ENCODE measurements at regions not wholly inside any gene's neighbourhood (a gene's known extent, or its start where the extent isn't known, plus 50 kb on each side); places are given as distances from the start of the nearest gene placed in this dataset.
"Not testable (repeated sequence)": the region's sequence is repeated elsewhere in the genome, so short reads cannot be mapped to it uniquely, and the experiment has no call there.

DNA sequence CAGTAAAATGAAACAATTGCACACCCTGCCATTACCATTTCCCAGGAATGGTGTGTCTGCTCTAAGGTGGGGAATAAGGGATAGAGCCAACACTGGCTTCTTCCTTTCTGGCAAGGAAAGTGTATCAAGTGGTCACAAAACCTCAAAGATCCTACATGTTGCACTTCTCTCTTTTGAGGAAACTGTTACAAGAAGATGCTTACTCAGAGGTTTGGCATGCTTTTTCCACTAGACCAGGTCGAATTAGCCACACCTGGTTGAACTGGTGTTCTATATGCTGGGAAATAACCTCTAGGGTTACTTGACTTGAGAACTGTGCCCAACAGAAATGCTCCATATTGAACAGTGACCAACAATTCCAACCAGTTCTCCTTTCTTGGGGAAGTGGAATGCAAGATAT is 102.9 kb downstream of the LRRN1 start:
- DNase-seq (ENCODE audit: low read depth in 2 of 2), result no peak

GRCh38 chr3:3906171-3906570 is 106.9 kb downstream of the LRRN1 start:
- DNase-seq (ENCODE audit: low read depth in 2 of 2), result no peak

GRCh38 chr3:3907023-3907422 is 107.8 kb downstream of the LRRN1 start:
- no peak for DNase-seq (ENCODE audit: low read depth in 2 of 2)

DNA sequence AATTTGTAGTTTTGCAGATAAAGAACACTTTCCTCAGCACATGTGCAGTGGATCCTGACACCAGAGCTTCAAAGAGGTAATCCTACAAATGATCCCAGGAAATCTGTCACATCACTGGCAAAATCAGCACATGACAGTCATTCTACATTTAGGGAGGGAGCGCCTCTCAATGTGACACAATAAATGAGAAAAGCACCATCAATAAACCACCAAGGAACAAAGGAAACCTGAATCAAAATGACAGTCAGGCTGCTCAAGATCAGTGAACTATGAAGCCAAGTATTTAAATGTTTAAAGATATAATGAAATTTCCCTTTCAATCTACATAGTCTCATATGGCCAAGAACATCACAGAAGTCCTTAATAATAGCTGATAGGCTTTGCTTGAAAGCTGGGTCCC is 119.5 kb downstream of the LRRN1 start:
- DNase-seq (ENCODE audit: low read depth in 2 of 2), result no peak

DNA sequence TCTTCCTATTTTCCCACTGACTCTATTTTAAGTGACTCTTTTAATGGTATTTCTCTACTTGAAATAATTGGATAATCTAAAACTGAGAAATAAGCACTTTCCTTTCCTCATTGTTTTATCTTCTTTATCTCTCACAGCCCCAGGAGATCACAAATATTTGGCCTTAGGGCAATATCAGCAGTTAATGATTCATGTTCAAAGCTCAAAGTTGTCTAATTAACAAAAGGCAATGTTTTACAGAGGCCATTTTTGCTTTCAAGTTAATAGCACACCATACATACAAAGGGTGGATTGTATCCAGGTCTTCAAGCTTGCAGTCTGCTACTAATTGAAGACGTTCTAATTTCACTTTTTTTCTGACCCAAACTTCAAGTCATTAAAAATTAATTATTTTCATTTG is 120.1 kb downstream of the LRRN1 start:
- no peak for DNase-seq (ENCODE audit: low read depth in 2 of 2)

DNA sequence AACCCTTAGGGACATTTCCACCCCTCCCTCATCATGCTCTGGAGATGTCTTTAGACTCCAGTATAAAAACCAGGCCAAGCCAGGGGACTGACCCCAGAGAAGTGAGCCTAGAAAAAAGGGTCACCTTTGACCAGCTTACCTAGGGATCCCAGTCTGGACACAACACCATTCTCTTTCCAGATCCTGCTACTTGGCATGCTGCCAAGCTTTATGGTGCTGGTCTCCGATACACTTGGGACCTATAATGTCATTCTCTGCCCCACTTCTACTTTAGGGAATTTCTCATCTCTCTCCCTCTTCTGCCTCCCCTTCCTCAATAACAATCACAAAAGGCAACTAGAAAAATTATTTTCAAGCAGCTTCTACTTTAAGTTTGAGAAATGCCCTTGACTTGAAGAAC is 124.4 kb downstream of the LRRN1 start:
- no peak for DNase-seq (ENCODE audit: low read depth in 2 of 2)

DNA sequence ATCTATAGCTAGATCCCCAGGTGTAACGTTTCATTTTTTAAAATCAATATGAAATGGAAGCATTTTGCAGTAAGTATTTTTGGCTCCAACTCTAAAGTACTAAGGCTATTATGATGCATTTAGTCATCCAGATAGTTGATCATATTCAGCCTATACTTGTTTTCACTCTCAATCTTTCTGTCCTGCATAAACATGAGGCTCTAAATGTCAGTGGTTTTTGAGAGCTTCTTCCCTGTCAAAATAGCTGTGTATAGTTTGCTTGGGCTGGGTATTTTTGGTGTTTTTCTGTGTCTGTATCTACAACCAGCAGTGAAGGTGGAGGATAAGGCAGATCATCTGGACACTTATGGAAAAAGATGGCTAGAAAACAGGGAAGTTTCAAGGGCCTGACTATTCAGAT is 128.0 kb downstream of the LRRN1 start:
- no peak for DNase-seq (ENCODE audit: low read depth in 2 of 2)

DNA sequence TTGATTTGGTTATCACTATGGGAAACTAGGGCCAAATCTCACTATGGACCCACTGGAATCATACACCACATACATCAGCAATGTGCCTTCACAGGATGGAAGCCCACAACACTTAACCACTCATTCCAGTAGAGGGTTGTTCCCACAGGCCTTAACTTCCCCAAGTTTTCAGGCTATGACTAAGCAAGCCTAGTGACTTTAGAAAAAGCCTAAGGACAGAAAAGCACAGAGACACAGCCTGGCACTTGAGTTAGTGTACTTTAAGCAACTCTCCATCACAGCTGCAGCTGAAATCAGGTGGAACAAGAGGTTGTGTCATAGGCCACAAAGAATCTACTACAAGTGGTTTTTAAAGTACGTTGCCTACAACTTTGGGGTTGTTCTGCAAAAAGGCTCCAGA is 128.7 kb downstream of the LRRN1 start:
- DNase-seq (ENCODE audit: low read depth in 2 of 2), result no peak

GRCh38 chr3:3941380-3941779 is 142.1 kb downstream of the LRRN1 start:
- not testable (repeated sequence) for DNase-seq (ENCODE audit: low read depth in 2 of 2)

DNA sequence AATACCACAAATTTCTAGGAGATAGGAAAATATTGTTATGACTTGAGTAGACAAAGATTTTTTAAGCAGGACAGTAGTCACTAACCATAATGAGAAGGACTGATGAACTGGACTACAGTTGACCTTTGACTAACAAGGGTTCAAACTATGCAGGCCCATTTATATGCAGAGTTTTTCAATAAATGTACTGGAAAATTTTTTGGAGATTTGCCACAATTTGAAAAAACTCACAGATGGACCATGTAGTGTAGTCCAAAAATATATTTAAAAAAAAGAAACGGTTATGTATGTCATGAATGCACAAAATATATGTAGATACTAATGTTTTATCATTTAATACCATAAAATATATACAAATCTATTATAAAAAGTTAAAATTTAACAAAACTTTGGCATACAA is 151.8 kb downstream of the LRRN1 start:
- DNase-seq (ENCODE audit: low read depth in 2 of 2), result no peak

- no peak for DNase-seq (ENCODE audit: low read depth in 2 of 2)
Measured at GRCh38 chr3:3951501-3951900, 152.3 kb downstream of the LRRN1 start.

DNA sequence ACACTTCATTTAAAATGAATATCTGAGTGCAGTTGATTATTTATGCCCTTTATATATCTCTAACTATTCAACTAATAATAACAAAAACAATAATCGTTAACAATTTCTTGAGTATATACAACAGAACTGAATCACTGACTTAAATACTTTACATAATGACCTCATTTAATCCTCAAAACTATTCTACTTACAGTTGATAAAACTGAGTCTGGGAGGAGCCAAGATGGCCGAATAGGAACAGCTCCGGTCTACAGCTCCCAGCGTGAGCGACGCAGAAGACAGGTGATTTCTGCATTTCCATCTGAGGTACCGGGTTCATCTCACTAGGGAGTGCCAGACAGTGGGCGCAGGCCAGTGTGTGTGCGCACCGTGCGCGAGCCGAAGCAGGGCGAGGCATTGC is 163.6 kb downstream of the LRRN1 start:
- not testable (repeated sequence) for DNase-seq (ENCODE audit: low read depth in 2 of 2)

- DNase-seq (ENCODE audit: low read depth in 2 of 2), result no peak
Measured at GRCh38 chr3:3984053-3984452, 184.8 kb downstream of the LRRN1 start.

DNA sequence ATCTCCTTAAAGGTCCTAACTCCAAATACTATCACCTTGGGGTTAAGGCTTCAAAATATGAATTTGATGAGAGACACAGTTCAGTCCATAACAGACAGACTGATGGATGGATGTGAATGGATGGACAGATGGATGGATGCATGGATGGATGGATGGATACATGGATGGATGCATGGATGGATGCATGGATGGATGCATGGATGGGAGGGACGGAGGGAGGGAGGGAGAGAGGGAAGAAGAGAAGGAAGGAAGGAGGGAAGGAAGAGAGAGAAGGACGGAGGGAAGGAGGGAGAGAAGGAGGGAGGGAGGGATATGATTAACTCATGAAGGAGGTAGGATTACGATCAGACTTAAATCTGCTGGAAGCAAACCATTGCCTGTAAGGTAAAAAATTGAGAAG is 192.4 kb downstream of the LRRN1 start:
- no peak for DNase-seq (ENCODE audit: low read depth in 2 of 2)

DNA sequence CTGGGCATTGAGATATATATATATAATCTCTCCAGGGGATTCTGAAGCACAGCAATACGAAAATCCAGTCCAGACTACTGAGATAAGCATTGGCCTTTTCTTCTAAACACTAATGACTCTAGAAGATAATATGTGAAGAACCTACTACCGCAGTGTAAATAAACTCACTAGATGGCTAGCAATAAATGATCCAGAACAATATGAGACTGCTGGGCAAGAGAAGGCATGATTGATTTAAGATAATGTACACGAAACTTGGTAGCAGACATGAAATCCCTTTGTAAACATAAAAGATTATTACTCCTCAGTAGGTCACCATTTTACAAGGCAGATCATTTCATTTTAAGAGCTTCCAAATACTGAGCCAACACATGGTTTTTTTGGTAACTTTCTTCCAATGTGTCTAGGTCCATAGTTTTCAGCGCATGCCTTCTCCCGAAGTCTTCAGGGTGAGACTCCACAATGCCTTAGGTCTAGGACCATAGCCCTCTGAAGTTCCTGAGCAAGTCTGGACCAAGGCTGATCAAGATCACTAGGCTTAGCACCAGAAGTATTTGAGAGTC is 193.2 kb downstream of the LRRN1 start:
- DNase-seq (ENCODE audit: low read depth in 2 of 2), result no peak

GRCh38 chr3:3998140-3998922 is 199.1 kb downstream of the LRRN1 start:
- peak in 1 of 2 donors; percentile 23 for DNase-seq (ENCODE audit: low read depth in 2 of 2)

DNA sequence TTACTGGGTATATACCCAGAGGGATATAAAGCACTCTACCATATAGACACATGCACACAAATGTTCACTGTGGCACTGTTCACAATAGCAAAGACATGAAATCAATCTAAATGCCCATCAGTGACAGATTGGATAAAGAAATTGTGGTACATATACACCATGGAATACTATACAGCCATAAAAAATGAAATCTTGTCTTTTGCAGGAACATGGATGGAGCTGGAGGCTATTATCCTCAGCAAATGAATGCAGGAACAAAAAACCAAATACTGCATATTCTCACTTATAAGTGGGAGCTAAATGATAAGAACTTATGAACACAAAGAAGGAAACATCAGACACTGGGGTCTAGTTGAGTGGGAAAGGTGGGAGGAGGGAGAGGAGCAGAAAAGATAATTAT is 200.1 kb downstream of the LRRN1 start:
- not testable (repeated sequence) for DNase-seq (ENCODE audit: low read depth in 2 of 2)

DNA sequence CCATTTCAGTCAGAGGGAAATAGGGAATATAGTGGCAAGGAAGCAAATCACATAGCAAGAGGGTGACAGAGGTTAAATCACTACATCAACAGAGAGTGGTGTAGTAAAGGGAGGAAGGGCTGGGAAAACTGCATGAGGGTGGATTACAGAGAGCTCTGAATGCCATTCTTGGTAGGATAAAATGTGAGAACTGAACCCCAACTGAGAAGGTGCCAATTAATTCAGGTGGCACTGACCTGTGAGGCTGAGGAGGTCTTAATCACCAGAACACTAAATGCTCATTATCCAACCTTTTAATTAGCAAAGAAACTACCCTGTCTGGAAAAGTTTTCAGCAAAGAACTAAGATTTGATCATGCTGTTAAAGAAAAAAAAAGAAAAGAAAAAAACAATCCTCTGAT is 202.7 kb downstream of the LRRN1 start:
- DNase-seq (ENCODE audit: low read depth in 2 of 2), result no peak

DNA sequence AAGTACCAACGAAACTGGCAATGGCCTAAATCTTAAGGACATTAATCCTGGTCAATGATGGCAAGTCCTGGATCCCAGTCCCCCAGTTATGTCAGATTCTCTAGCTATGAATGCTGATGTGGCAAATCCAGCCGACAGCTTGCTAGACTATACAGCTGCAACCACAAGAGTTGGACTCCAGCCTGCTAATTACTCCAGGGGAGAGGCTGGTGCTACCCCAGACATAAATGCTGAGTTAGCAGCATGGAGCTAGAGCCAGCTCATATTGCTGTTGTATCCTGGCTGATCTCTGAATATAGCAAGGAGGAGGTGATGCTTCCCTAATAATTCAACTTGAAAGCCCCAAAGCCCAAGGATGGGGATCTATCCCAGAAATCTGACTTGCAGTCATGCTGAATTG is 207.1 kb downstream of the LRRN1 start:
- no peak for DNase-seq (ENCODE audit: low read depth in 2 of 2)

- no peak for DNase-seq (ENCODE audit: low read depth in 2 of 2)
Measured at GRCh38 chr3:4008205-4008604, 209.0 kb downstream of the LRRN1 start.

- no peak for DNase-seq (ENCODE audit: low read depth in 2 of 2)
Measured at GRCh38 chr3:4011166-4011565, 211.9 kb downstream of the LRRN1 start.

DNA sequence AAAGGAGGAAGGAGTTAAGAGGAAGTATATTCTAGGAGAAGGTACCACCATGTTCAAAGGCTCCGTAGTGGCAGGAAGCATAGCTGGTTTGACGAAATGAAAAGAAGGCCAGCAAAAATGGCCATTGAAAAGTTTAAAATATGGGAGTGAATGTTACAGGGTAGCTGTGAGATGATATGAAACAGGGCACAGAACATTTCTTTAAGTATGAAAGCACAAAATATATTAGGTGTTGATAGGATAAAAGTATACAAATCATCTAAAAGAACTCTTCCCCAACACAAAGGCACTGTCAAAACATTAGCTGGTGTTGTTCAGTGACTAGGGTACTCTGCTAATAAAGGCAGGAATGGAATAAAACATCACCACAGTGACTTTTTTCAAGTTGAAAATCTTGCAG is 216.2 kb downstream of the LRRN1 start:
- DNase-seq (ENCODE audit: low read depth in 2 of 2), result no peak

- no peak for DNase-seq (ENCODE audit: low read depth in 2 of 2)
Measured at GRCh38 chr3:4019501-4019900, 220.3 kb downstream of the LRRN1 start.

- no peak for DNase-seq (ENCODE audit: low read depth in 2 of 2)
Measured at GRCh38 chr3:4021162-4021561, 221.9 kb downstream of the LRRN1 start.

Measured in activated CD4-positive, alpha-beta T cell treated with anti-CD3 and anti-CD28 coated beads for 24 hours (primary cell).